ENCODE measurements at regions not wholly inside any gene's neighbourhood (a gene's known extent, or its start where the extent isn't known, plus 50 kb on each side); places are given as distances from the start of the nearest gene placed in this dataset.

DNA sequence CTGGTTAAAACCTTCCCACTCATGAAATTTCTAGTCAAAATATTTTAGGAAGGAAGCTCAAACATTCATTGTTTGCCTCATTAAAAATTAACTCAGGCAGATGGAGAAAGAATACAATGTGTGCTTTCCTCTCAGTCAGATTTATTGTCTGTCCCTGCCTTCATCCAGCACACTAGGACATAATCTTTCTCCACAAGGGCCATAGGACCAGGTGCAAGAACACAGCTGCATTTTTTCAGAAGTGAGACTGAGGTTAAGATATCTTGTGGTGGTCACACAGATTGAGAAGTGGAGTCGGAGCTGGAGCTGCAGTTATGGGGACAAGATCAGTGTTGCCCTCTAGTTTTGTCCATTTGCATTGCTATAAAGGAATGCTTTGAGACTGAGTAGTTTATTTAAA is 666.3 kb downstream of the CCSER2 start:
- TF ChIP-seq, protein P1, sequence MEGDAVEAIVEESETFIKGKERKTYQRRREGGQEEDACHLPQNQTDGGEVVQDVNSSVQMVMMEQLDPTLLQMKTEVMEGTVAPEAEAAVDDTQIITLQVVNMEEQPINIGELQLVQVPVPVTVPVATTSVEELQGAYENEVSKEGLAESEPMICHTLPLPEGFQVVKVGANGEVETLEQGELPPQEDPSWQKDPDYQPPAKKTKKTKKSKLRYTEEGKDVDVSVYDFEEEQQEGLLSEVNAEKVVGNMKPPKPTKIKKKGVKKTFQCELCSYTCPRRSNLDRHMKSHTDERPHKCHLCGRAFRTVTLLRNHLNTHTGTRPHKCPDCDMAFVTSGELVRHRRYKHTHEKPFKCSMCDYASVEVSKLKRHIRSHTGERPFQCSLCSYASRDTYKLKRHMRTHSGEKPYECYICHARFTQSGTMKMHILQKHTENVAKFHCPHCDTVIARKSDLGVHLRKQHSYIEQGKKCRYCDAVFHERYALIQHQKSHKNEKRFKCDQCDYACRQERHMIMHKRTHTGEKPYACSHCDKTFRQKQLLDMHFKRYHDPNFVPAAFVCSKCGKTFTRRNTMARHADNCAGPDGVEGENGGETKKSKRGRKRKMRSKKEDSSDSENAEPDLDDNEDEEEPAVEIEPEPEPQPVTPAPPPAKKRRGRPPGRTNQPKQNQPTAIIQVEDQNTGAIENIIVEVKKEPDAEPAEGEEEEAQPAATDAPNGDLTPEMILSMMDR (IDR thresholded peaks at IDR 0.05): no peak
- TF ChIP-seq POLR2A (IDR thresholded peaks at IDR 0.05) (no peak), EP300 (IDR thresholded peaks at IDR 0.05) (no peak)
- no peaks in the 10 kb centered on the region for H3K9me3 ChIP-seq
- no peak overlapping the region for H3K4me3 ChIP-seq
- no peak overlapping the region for H3K27ac ChIP-seq
- no peaks in the 10 kb centered on the region for H3K4me1 ChIP-seq
- H3K36me3 ChIP-seq: no peaks in the 10 kb centered on the region
- DNase-seq (ENCODE audit: low spot score in 2 of 2): no peak
- H3K27me3 ChIP-seq: no peaks in the 10 kb centered on the region
- WGBS, 2 donors: 76 to 78% methylated on average over 1 of the region's 1 CpG

DNA sequence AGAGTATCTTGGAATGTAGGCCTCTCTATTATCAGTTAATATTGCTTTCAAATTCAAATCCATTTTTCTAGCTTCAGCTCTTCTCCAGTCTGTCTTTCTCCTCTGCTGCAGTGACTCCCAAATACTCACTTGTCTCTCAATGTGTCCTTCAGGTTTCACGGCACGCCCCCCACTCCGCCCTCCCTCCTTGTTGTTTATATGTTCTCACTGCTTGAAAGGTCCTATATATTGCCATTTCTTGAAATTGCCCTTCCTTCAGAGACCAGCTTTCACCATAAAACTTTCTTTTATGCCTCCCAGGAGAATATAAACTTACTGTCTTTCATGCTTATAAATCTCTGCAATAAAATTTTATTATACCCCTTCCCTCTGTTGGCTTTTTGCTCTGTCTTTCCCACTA is 668.2 kb downstream of the CCSER2 start:
- DNase-seq (ENCODE audit: low spot score in 2 of 2): no peak
- WGBS, 2 donors: 59 to 67% methylated on average over 3 of the region's 3 CpGs
- Histone ChIP-seq H3K27me3 (no peaks in the 10 kb centered on the region), H3K27ac (no peak overlapping the region), H3K36me3 (no peaks in the 10 kb centered on the region), H3K9me3 (no peaks in the 10 kb centered on the region), H3K4me1 (no peaks in the 10 kb centered on the region), H3K4me3 (no peak overlapping the region)
- TF ChIP-seq POLR2A (IDR thresholded peaks at IDR 0.05) (no peak), EP300 (IDR thresholded peaks at IDR 0.05) (no peak)
- TF ChIP-seq, protein P1 (IDR thresholded peaks at IDR 0.05): no peak

DNA sequence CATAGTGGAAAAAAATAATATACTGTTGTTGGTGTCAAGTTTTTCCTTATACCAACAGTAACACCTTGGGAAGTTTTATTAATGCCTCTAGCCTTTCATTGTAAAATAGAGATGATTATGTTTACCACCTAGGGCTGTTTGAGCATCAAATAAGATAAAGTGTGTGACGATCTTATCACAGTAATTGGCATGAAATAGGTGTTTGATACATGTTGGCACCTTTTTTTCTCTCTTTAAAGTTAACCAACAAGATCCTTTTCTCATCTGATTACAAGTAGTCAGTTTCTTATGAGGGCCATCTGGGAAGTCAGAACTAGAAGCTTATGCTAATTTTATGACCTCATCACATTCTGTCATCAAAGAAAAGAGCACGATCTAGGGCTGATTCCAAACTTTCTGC is 669.5 kb downstream of the CCSER2 start:
- no peak for DNase-seq (ENCODE audit: low spot score in 2 of 2)
- Histone ChIP-seq H3K4me3 (no peak overlapping the region), H3K4me1 (no peaks in the 10 kb centered on the region), H3K36me3 (no peaks in the 10 kb centered on the region), H3K9me3 (no peaks in the 10 kb centered on the region), H3K27me3 (no peaks in the 10 kb centered on the region), H3K27ac (no peak overlapping the region)
- WGBS, 2 donors: 74 to 78% methylated on average over 2 of the region's 2 CpGs
- TF ChIP-seq EP300 (IDR thresholded peaks at IDR 0.05) (no peak), POLR2A (IDR thresholded peaks at IDR 0.05) (no peak)
- TF ChIP-seq, protein P1 (IDR thresholded peaks at IDR 0.05): no peak

DNA sequence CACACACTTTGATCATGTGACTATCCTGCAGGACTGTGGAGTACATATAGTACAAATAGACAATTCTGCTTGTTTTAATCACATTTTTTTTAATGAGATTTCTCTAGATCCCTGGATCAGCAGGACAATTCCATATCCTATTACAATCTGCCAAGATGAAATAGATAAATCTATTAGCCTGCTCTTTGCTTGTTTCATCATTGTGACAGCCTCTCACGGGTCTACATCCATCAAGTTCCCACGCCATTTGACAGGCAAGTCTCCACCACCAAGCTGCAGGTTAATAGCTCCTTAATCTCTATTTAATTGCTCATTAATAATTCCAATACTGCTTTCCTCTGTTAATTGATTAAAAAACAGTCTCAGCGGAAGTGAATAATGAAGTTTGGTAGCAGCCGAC is 671.5 kb downstream of the CCSER2 start:
- Histone ChIP-seq H3K36me3 (no peaks in the 10 kb centered on the region), H3K27ac (no peak overlapping the region), H3K4me3 (no peak overlapping the region), H3K4me1 (no peaks in the 10 kb centered on the region), H3K27me3 (no peaks in the 10 kb centered on the region), H3K9me3 (no peaks in the 10 kb centered on the region)
- TF ChIP-seq EP300 (IDR thresholded peaks at IDR 0.05) (no peak), POLR2A (IDR thresholded peaks at IDR 0.05) (no peak)
- TF ChIP-seq, protein P1 (IDR thresholded peaks at IDR 0.05): no peak
- WGBS, 2 donors: 78 to 86% methylated on average over 4 of the region's 4 CpGs
- DNase-seq (ENCODE audit: low spot score in 2 of 2): no peak

DNA sequence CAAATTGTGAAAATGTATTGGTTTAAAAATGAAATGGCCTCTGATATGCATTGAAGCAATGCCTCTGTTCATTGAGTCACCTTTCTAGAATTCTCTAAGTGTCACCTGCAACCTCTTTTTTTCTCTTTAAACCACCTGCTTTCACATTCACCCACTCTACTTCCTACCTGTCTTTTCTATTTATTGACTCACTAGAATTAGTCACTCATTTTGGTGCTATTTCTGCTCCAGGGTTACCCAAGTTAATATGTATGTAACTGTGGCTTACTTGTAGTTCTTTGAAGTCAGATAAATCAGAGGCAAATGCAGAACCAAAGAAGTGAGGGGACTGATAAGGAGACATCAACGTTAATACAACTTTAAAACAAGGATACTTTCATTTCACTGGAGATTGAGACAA is 674.7 kb downstream of the CCSER2 start:
- Histone ChIP-seq H3K4me1 (no peaks in the 10 kb centered on the region), H3K4me3 (no peak overlapping the region), H3K9me3 (no peaks in the 10 kb centered on the region), H3K27ac (no peak overlapping the region), H3K36me3 (no peaks in the 10 kb centered on the region), H3K27me3 (no peaks in the 10 kb centered on the region)
- TF ChIP-seq POLR2A (IDR thresholded peaks at IDR 0.05) (no peak), EP300 (IDR thresholded peaks at IDR 0.05) (no peak)
- TF ChIP-seq, protein P1 (IDR thresholded peaks at IDR 0.05): no peak
- 61 to 69% methylated on average over 1 of the region's 1 CpG for WGBS, 2 donors
- DNase-seq (ENCODE audit: low spot score in 2 of 2): no peak
